Kidney (tissue), 13 donors: ENCODE measurements at regions not wholly inside any gene's neighbourhood (a gene's known extent, or its start where the extent isn't known, plus 50 kb on each side); places are given as distances from the start of the nearest gene placed in this dataset.

Source experiments
- DNase-seq, 5 donors: peaks; one replicate each; pipeline ENCODE4 v3.0.0-alpha.2; 2013 to 2020
- FAIRE-seq: peaks from 2 replicates; lab custom pipeline; 2012; peaks lifted over from hg19 to GRCh38; lab: Jason Lieb, UNC
- H3K27ac ChIP-seq, 2 donors: one replicate each; pipeline ENCODE4 v1.7.0; 2013; ENCODE audit warnings: low read depth in 2 of 2, low read length in 2 of 2, inconsistent platforms in 1 of 2
- H3K27me3 ChIP-seq: one replicate; pipeline ENCODE4 v1.7.1; 2013; ENCODE audit warnings: low read length, inconsistent platforms; ENCODE audit not compliant: control insufficient read depth, insufficient read depth
- H3K36me3 ChIP-seq, 3 donors: one replicate each; pipeline versions ENCODE4 v1.7.0 to v1.7.1; 2013; ENCODE audit warnings: low read length in 3 of 3, control low read depth in 1 of 3, inconsistent platforms in 1 of 3; ENCODE audit not compliant: insufficient read depth in 3 of 3, control insufficient read depth in 2 of 3
- H3K4me1 ChIP-seq, 3 donors: one replicate each; pipeline versions ENCODE4 v1.7.0 to v1.7.1; 2013; ENCODE audit warnings: low read length in 3 of 3, inconsistent platforms in 1 of 3, low read depth in 1 of 3; ENCODE audit not compliant: control insufficient read depth in 2 of 3, insufficient read depth in 2 of 3
- H3K4me3 ChIP-seq, 3 donors: one replicate each; pipeline versions ENCODE4 v1.7.0 to v1.8.1; 2013; ENCODE audit warnings: low read length in 3 of 3, control low read depth in 1 of 3, inconsistent platforms in 1 of 3
- H3K9ac ChIP-seq, 3 donors: one replicate each; pipeline versions ENCODE4 v1.7.0 to v1.7.1; 2013; ENCODE audit warnings: low read length in 3 of 3, control low read depth in 1 of 3, inconsistent platforms in 1 of 3
- H3K9me3 ChIP-seq, 3 donors: one replicate each; pipeline versions ENCODE4 v1.7.0 to v1.7.1; 2013; ENCODE audit warnings: low read length in 3 of 3, control low read depth in 1 of 3, inconsistent platforms in 1 of 3; ENCODE audit not compliant: control insufficient read depth in 2 of 3, insufficient read depth in 1 of 3
- intact Hi-C: fragments of 100-400 bp; cut with DNase I; formaldehyde crosslinking; loops from one replicate; pipeline ENCODE4 v1.11.1; 2022
- TF ChIP-seq, protein P1 (sequence below): IDR thresholded peaks from 3 replicates; pipeline ENCODE4 v1.5.1; 2012; ENCODE audit warnings: mild to moderate bottlenecking, moderate library complexity, borderline replicate concordance; ENCODE audit not compliant: insufficient read depth; ENCODE audit errors: extremely low read depth
- donor health status: control.
- donor health status: control.
- donor health status: control.
- donor health status: control.
- donor health status: control.
- donor health status: DM: yes; HTN: yes; CAD: no.
- donor health status: Normal renal cell carcinoma (clear cell type).

DNA sequence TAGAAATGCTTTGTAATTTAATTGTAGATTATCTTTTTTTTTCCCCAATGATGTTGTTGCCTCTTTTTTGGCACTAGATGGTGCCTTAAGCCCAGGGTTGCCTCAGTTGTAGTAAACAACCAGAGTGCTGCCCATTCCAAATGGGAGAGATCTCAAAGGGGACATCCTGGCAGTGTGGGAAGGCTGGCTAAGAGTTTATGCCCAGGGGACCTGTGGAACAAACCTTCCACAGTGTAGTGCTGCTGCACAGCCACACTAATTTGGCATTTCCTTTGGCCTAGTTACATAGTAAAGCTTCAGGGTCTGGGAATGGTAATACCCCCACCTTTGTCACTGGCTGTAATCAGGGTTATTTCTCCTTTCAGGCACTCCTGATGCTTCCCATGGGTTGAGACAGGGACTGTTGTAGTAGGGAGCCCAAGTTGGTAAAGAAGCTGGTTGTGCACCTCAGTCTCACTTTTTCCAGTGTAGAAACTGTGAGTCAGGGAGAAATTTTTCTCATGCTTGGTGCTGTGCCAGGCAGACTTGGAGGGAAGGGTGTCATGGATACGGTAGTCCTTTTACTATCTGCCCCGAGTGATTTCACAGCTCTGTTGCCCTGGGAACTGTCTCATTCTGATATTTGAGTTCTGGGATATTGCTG is 177.8 kb upstream of the ECI2 start:
- DNase-seq = no peak
- H3K9ac ChIP-seq = peak overlapping the region in 1 of 3 donors; percentile 29

GRCh38 chr6:4311976-4312860 is 176.8 kb upstream of the ECI2 start:
- H3K9me3 ChIP-seq = peaks cover 0 to 13% (median 0%) of the 10 kb centered on the region in 3 donors
- FAIRE-seq = no peak
- TF ChIP-seq, protein P1, sequence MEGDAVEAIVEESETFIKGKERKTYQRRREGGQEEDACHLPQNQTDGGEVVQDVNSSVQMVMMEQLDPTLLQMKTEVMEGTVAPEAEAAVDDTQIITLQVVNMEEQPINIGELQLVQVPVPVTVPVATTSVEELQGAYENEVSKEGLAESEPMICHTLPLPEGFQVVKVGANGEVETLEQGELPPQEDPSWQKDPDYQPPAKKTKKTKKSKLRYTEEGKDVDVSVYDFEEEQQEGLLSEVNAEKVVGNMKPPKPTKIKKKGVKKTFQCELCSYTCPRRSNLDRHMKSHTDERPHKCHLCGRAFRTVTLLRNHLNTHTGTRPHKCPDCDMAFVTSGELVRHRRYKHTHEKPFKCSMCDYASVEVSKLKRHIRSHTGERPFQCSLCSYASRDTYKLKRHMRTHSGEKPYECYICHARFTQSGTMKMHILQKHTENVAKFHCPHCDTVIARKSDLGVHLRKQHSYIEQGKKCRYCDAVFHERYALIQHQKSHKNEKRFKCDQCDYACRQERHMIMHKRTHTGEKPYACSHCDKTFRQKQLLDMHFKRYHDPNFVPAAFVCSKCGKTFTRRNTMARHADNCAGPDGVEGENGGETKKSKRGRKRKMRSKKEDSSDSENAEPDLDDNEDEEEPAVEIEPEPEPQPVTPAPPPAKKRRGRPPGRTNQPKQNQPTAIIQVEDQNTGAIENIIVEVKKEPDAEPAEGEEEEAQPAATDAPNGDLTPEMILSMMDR = no peak
- H3K36me3 ChIP-seq = no peaks in the 10 kb centered on the region
- H3K4me3 ChIP-seq = no peak overlapping the region
- no peak overlapping the region for H3K9ac ChIP-seq
- H3K27ac ChIP-seq = no peak overlapping the region
- H3K27me3 ChIP-seq = no peaks in the 10 kb centered on the region
- intact Hi-C loops = no loop called here
- peaks cover 0 to 2% (median 0%) of the 10 kb centered on the region in 3 donors for H3K4me1 ChIP-seq
- no peak for DNase-seq

More for the DNA sequence above, 177.8 kb upstream of the ECI2 start:
- TF ChIP-seq, protein P1 = peak; percentile 46
- no peak for FAIRE-seq
- intact Hi-C loops = no loop called here
- H3K27ac ChIP-seq = no peak overlapping the region
- peaks cover 0 to 13% (median 0%) of the 10 kb centered on the region in 3 donors for H3K9me3 ChIP-seq
- H3K27me3 ChIP-seq = no peaks in the 10 kb centered on the region
- no peaks in the 10 kb centered on the region for H3K36me3 ChIP-seq
- no peak overlapping the region for H3K4me3 ChIP-seq
- H3K4me1 ChIP-seq = peaks cover 0 to 2% (median 0%) of the 10 kb centered on the region in 3 donors

- intact Hi-C loops = no loop called here
- Histone ChIP-seq H3K9ac (no peak overlapping the region), H3K9me3 (peaks cover 0 to 13% (median 0%) of the 10 kb centered on the region in 3 donors), H3K27ac (no peak overlapping the region), H3K4me1 (no peaks in the 10 kb centered on the region), H3K36me3 (no peaks in the 10 kb centered on the region), H3K4me3 (no peak overlapping the region), H3K27me3 (no peaks in the 10 kb centered on the region)
- TF ChIP-seq, protein P1 = no peak
- no peak for DNase-seq
- FAIRE-seq = no peak
Measured at GRCh38 chr6:4309540-4309939, 174.2 kb upstream of the ECI2 start.
